H1 (cell line): ENCODE measurements at regions not wholly inside any gene's neighbourhood (a gene's known extent, or its start where the extent isn't known, plus 50 kb on each side); places are given as distances from the start of the nearest gene placed in this dataset.

Experiments
- BRCA1 ChIP-seq: IDR thresholded peaks from 2 replicates; pipeline ENCODE4 v1.6.1; 2012; ENCODE audit warnings: low read depth, low read length, improper control_type of control experiment
- CHD1 ChIP-seq: IDR thresholded peaks from 2 replicates; pipeline ENCODE4 v1.6.1; 2012; ENCODE audit warnings: low read depth, low read length, improper control_type of control experiment
- MAFK ChIP-seq: IDR thresholded peaks from 2 replicates; pipeline ENCODE4 v1.6.1; 2012; ENCODE audit warnings: low read depth, mild to moderate bottlenecking, improper control_type of control experiment, low read length
- SAP30 ChIP-seq: fragments of 300-600 bp; sonication (generic); IDR thresholded peaks from 2 replicates; pipeline ENCODE4 v1.7.1; 2012; ENCODE audit warnings: low read length, moderate library complexity, mild to moderate bottlenecking, inconsistent platforms; ENCODE audit not compliant: insufficient read depth, insufficient replicate concordance
- SIRT6 ChIP-seq: IDR thresholded peaks from one replicate; pipeline ENCODE4 v1.7.1; 2012; ENCODE audit warnings: low read length, inconsistent platforms

- TF ChIP-seq CHD1 (no peak), BRCA1 (no peak), SAP30 (no peak), MAFK (no peak), SIRT6 (no peak)
These were observed 385.5 kb downstream of the CTTN start (continued) for GRCh38 chr11:70783821-70784220.
